Fibroblast of villous mesenchyme (primary cell): ENCODE measurements at regions not wholly inside any gene's neighbourhood (a gene's known extent, or its start where the extent isn't known, plus 50 kb on each side); places are given as distances from the start of the nearest gene placed in this dataset.

Experiments
- DNase-seq: peaks from one replicate; pipeline ENCODE4 v3.0.0-alpha.2; 2010; ENCODE audit warnings: low read depth
- H3K4me3 ChIP-seq: 2 replicates; pipeline ENCODE4 v1.5.1; 2011; ENCODE audit warnings: low read depth, mild to moderate bottlenecking, low read length
- TF ChIP-seq, protein P1 (sequence below): IDR thresholded peaks from 2 replicates; pipeline ENCODE4 v1.5.1; 2012; ENCODE audit warnings: low read depth, mild to moderate bottlenecking, low read length; ENCODE audit not compliant: insufficient read depth

DNA sequence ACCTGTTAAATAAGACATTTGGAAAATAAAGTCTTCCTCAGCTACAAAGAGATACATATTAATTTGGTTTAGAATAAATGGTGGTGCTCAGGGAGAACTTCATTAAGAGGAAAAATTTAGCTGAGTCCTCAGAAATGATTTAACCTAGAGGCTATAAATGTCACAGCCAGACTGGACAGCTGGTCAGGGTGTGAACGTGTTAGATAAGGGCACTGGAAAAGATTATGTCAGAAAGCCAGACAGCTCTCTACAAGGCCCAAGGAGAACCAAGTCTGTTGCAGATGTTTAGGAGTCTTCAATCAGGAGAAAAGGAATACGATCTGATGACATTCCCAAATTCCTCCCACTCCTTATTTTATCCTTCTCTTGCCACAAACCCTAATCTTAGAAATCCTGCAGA is 265.2 kb downstream of the MAT2B start:
- peak; percentile 11 for DNase-seq
- TF ChIP-seq, protein P1, sequence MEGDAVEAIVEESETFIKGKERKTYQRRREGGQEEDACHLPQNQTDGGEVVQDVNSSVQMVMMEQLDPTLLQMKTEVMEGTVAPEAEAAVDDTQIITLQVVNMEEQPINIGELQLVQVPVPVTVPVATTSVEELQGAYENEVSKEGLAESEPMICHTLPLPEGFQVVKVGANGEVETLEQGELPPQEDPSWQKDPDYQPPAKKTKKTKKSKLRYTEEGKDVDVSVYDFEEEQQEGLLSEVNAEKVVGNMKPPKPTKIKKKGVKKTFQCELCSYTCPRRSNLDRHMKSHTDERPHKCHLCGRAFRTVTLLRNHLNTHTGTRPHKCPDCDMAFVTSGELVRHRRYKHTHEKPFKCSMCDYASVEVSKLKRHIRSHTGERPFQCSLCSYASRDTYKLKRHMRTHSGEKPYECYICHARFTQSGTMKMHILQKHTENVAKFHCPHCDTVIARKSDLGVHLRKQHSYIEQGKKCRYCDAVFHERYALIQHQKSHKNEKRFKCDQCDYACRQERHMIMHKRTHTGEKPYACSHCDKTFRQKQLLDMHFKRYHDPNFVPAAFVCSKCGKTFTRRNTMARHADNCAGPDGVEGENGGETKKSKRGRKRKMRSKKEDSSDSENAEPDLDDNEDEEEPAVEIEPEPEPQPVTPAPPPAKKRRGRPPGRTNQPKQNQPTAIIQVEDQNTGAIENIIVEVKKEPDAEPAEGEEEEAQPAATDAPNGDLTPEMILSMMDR: no peak

DNA sequence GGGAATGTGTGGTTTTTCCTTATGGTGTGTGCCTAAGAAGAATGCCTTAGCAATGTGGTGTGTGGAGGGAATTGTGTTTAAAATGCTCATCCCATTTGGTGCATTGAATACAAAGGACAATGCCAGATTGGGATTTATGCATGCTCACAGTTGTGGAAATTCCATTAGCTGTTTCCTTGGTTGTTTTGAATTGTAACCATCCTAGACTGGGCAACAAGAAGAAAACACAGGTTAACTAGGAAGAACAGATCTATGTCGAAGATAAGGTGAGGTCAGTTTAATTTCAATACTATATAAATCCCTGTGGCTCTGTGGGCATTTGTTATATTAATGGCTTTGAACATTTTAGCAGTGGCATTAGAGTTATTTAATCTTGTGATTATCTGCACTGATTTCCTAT is 266.8 kb downstream of the MAT2B start:
- no peak overlapping the region for H3K4me3 ChIP-seq
- no peak for DNase-seq
- TF ChIP-seq, protein P1: no peak

More for the DNA sequence above, 265.2 kb downstream of the MAT2B start:
- H3K4me3 ChIP-seq: no peak overlapping the region

DNA sequence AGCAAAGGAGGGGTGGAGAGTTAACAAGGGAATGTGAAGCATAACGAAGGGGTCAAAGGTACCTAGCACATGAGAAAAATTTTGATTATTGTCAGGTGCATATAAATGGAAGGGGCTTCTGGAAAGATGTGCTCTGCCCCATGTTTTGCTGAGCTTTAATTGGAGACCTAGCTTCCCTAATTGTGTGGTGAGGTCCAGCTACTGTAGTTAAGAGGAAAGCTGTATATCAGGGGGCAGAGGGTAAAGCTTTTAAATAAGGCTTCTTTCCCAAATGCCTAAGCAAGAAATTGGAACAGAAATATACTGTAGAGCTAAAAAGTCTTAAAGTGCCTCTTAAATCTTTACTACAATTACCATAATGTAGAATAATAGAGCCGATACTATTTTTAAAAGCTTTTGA is 267.2 kb downstream of the MAT2B start:
- TF ChIP-seq, protein P1: no peak
- DNase-seq: no peak
- H3K4me3 ChIP-seq: no peak overlapping the region

DNA sequence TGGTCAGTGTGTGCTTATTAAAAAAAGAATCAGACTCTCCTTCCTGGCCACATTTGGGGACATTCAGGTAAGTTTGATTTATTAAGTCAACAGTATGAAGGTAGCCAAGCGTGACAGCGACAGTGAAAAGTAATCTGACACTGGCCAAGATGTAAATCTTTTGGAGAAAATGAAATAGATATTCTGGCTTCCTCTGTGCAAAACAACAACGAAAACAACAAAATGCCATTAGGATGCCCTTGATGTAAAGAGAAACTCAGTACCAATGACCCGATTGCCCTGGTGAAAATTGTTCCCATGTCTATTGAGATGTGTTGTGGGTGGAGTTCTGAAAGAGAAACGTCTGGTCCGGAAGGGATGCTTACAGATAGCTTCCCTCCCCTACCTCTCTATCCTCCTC is 267.8 kb downstream of the MAT2B start:
- no peak overlapping the region for H3K4me3 ChIP-seq
- no peak for DNase-seq
- TF ChIP-seq, protein P1: no peak

DNA sequence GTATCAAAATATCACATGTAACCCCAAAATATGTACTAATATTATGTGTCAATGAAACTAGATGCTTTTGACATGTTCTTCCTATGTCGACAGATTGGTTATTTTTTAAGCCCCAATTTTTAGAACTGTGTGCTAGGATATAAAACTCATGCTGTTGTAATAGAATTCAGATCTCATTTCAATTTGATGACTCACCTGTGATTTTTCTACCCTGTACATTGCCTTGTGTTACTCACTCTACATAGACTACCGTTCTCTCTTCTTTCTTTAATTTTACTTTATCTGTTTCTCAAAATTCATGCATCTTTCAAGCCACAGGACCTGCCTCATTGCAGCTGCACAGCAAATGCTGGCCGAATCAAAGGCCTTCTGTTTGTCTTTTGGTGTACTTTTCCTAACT is 284.5 kb downstream of the MAT2B start:
- H3K4me3 ChIP-seq: no peak overlapping the region
- TF ChIP-seq, protein P1: no peak
- DNase-seq: no peak

DNA sequence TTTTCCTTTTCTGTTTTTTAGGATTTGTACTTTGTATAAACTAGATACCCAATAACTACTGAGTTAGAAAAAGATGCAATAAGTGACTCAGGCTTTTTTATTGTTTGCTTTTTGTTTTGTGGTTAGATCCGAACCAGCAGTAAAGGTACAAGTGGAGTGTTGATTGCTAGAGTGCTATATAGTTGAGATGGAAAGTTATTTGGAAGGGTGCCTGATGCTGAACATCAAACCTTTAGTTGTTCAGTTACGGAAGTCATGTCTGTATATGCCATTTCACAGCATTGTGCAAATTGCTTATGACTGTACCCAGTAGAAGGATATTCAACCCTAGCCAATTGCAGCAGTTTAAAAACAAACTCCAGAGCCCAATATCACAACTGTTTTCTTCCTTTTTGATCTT is 285.1 kb downstream of the MAT2B start:
- DNase-seq: no peak
- no peak overlapping the region for H3K4me3 ChIP-seq
- TF ChIP-seq, protein P1: no peak

DNA sequence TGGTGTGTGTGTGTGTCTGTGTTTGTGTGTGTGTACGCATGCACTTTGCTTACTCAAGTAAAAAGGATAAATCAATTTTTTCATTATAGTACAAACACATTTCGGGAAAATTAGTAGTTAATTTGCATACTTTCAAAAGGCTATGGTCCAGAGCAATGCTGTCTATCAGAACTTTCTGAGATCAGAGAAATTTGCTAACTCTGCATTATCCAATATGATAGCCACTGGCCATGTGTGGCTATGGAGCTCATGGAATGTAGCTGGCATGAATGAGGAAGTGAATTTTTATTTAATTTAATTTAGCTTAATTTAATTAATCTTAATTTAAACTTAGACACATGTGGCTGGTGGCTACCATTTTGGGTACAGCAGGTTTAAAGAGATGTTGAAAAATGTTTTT is 289.6 kb downstream of the MAT2B start:
- TF ChIP-seq, protein P1: no peak
- no peak overlapping the region for H3K4me3 ChIP-seq
- DNase-seq: no peak
